ENCODE measurements at regions not wholly inside any gene's neighbourhood (a gene's known extent, or its start where the extent isn't known, plus 50 kb on each side); places are given as distances from the start of the nearest gene placed in this dataset.

DNA sequence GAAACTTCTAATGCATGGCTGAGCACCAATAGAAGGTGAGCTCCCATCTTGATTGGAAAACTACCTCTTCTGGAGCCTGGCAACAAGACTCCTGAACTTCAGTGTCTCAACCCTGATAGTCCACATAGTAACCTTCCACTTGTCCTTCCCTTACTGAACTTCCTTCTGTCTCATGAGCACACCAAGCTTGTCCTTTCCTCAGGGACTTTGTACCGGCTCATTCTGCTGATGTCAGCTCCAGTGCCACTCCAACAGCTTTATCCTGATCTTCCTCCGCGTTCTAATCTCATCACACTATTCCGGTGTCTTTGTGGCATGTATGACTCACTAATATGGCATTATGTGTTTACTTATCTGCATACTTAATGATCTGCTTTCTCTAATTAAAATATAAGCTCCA, 862.0 kb upstream of the ID2 start:
- TF ChIP-seq, protein P1, sequence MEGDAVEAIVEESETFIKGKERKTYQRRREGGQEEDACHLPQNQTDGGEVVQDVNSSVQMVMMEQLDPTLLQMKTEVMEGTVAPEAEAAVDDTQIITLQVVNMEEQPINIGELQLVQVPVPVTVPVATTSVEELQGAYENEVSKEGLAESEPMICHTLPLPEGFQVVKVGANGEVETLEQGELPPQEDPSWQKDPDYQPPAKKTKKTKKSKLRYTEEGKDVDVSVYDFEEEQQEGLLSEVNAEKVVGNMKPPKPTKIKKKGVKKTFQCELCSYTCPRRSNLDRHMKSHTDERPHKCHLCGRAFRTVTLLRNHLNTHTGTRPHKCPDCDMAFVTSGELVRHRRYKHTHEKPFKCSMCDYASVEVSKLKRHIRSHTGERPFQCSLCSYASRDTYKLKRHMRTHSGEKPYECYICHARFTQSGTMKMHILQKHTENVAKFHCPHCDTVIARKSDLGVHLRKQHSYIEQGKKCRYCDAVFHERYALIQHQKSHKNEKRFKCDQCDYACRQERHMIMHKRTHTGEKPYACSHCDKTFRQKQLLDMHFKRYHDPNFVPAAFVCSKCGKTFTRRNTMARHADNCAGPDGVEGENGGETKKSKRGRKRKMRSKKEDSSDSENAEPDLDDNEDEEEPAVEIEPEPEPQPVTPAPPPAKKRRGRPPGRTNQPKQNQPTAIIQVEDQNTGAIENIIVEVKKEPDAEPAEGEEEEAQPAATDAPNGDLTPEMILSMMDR (IDR thresholded peaks at IDR 0.05): no peak
- no peak for TF ChIP-seq POLR2A (IDR thresholded peaks at IDR 0.05)
